H9 (cell line): ENCODE measurements at regions not wholly inside any gene's neighbourhood (a gene's known extent, or its start where the extent isn't known, plus 50 kb on each side); places are given as distances from the start of the nearest gene placed in this dataset.

ENCODE experiments used
- DNase-seq: peaks from one replicate; pipeline ENCODE4 v3.0.0-alpha.2; 2017
- H2AFZ ChIP-seq: one replicate; pipeline ENCODE4 v1.6.1; 2013; ENCODE audit warnings: mild to moderate bottlenecking, low read length, control low read depth, moderate library complexity
- H2AK5ac ChIP-seq: 2 replicates; pipeline ENCODE4 v1.6.1; 2013; ENCODE audit warnings: low read length, control low read depth, mixed read lengths; ENCODE audit not compliant: insufficient read length
- H2BK120ac ChIP-seq: one replicate; pipeline ENCODE4 v1.6.1; 2013; ENCODE audit warnings: low read depth, mild to moderate bottlenecking, low read length, control low read depth, inconsistent platforms; ENCODE audit not compliant: poor library complexity, severe bottlenecking
- H2BK12ac ChIP-seq: 2 replicates; pipeline ENCODE4 v1.6.1; 2013; ENCODE audit warnings: low read length, control low read depth, mixed read lengths, low read depth; ENCODE audit not compliant: insufficient read length
- H2BK15ac ChIP-seq: 2 replicates; pipeline ENCODE4 v1.6.1; 2013; ENCODE audit warnings: low read depth, low read length, control low read depth
- H2BK20ac ChIP-seq: one replicate; pipeline ENCODE4 v1.6.1; 2013; ENCODE audit warnings: low read depth, mild to moderate bottlenecking, low read length, control low read depth, inconsistent platforms; ENCODE audit not compliant: poor library complexity, severe bottlenecking
- H2BK5ac ChIP-seq: 2 replicates; pipeline ENCODE4 v1.6.1; 2013; ENCODE audit warnings: low read length, control low read depth, mixed read lengths; ENCODE audit not compliant: insufficient read length
- H3K14ac ChIP-seq: 2 replicates; pipeline ENCODE4 v1.6.1; 2013; ENCODE audit warnings: low read length, control low read depth; ENCODE audit not compliant: insufficient read depth
- H3K18ac ChIP-seq: 2 replicates; pipeline ENCODE4 v1.6.1; 2013; ENCODE audit warnings: low read depth, mild to moderate bottlenecking, mixed read lengths, low read length, control low read depth; ENCODE audit not compliant: insufficient read length
- H3K23ac ChIP-seq: 2 replicates; pipeline ENCODE4 v1.6.1; 2013; ENCODE audit warnings: low read length, control low read depth, mixed read lengths, low read depth; ENCODE audit not compliant: insufficient read length
- H3K23me2 ChIP-seq: 2 replicates; pipeline ENCODE4 v1.6.1; 2013; ENCODE audit warnings: low read depth, mild to moderate bottlenecking, mixed read lengths, low read length, control low read depth; ENCODE audit not compliant: insufficient read length, poor library complexity, severe bottlenecking
- H3K27ac ChIP-seq: 2 replicates; pipeline ENCODE4 v1.5.1; 2013; ENCODE audit warnings: low read length, control low read depth, mixed read lengths, low read depth; ENCODE audit not compliant: insufficient read length
- H3K27me3 ChIP-seq: 2 replicates; pipeline ENCODE4 v1.6.1; 2013; ENCODE audit warnings: low read length, control low read depth, inconsistent platforms; ENCODE audit not compliant: insufficient read depth
- H3K4ac ChIP-seq: 2 replicates; pipeline ENCODE4 v1.6.1; 2013; ENCODE audit warnings: low read depth, mild to moderate bottlenecking, control low read depth, inconsistent platforms, low read length, moderate library complexity
- H3K4me1 ChIP-seq: 2 replicates; pipeline ENCODE4 v1.6.1; 2013; ENCODE audit warnings: low read length, control low read depth, inconsistent platforms; ENCODE audit not compliant: insufficient read depth
- H3K4me2 ChIP-seq: 2 replicates; pipeline ENCODE4 v1.6.1; 2013; ENCODE audit warnings: low read length, control low read depth, mixed read lengths; ENCODE audit not compliant: insufficient read length, insufficient read depth
- H3K56ac ChIP-seq: 2 replicates; pipeline ENCODE4 v1.6.1; 2013; ENCODE audit warnings: low read depth, mild to moderate bottlenecking, mixed read lengths, low read length, control low read depth; ENCODE audit not compliant: insufficient read length
- H3K79me1 ChIP-seq: 2 replicates; pipeline ENCODE4 v1.6.1; 2013; ENCODE audit warnings: low read depth, mild to moderate bottlenecking, moderate library complexity, low read length, control low read depth, inconsistent platforms; ENCODE audit not compliant: insufficient read depth, poor library complexity, severe bottlenecking
- H3K79me2 ChIP-seq: 2 replicates; pipeline ENCODE4 v1.6.1; 2013; ENCODE audit warnings: low read length, control low read depth, inconsistent platforms; ENCODE audit not compliant: insufficient read depth
- H3K9ac ChIP-seq: 2 replicates; pipeline ENCODE4 v1.6.1; 2013; ENCODE audit warnings: low read length, control low read depth, mixed read lengths; ENCODE audit not compliant: insufficient read length; ENCODE audit errors: extremely low read depth
- H3K9me3 ChIP-seq: one replicate; pipeline ENCODE4 v1.6.1; 2013; ENCODE audit warnings: low read depth, low read length, inconsistent platforms; ENCODE audit not compliant: control insufficient read depth
- H3T11ph ChIP-seq: one replicate; pipeline ENCODE4 v1.6.1; 2013; ENCODE audit warnings: mild to moderate bottlenecking, low read length, control low read depth, inconsistent platforms
- H4K20me1 ChIP-seq: one replicate; pipeline ENCODE4 v1.6.1; 2013; ENCODE audit not compliant: control insufficient read depth, insufficient read length, insufficient read depth
- H4K5ac ChIP-seq: 2 replicates; pipeline ENCODE4 v1.6.1; 2013; ENCODE audit warnings: low read depth, mild to moderate bottlenecking, mixed read lengths, low read length, control low read depth; ENCODE audit not compliant: insufficient read length
- H4K8ac ChIP-seq: replicated peaks from 2 replicates; pipeline ENCODE4 v1.6.1; 2013; ENCODE audit warnings: low read length, control low read depth, mixed read lengths, low read depth; ENCODE audit not compliant: insufficient read length
- H4K91ac ChIP-seq: 2 replicates; pipeline ENCODE4 v1.6.1; 2013; ENCODE audit warnings: low read depth, mild to moderate bottlenecking, moderate library complexity, mixed read lengths, low read length, control low read depth; ENCODE audit not compliant: insufficient read length
- H3K27ac Mint-ChIP-seq, 3 experiments: 2 replicates in 2 of 3; 3 replicates in 1 of 3; pipeline ENCODE4 v1.8.0; 2020 to 2021; ENCODE audit warnings: mixed read lengths in 3 of 3, mild to moderate bottlenecking in 1 of 3, moderate library complexity in 1 of 3
- H3K27me3 Mint-ChIP-seq: 2 replicates; pipeline ENCODE4 v1.8.0; 2021; ENCODE audit warnings: low read depth, mild to moderate bottlenecking, moderate library complexity, mixed read lengths
- H3K36me3 Mint-ChIP-seq, 3 experiments: 2 replicates in 2 of 3; 3 replicates in 1 of 3; pipeline ENCODE4 v1.8.0; 2020 to 2021; ENCODE audit warnings: low read depth in 3 of 3, mixed read lengths in 3 of 3; ENCODE audit not compliant: insufficient read depth in 1 of 3
- H3K4me1 Mint-ChIP-seq, 2 experiments: 2 replicates each; pipeline ENCODE4 v1.8.0; 2020; ENCODE audit warnings: mixed read lengths in 2 of 2
- H3K4me3 Mint-ChIP-seq, 2 experiments: 2 replicates in 1 of 2; 3 replicates in 1 of 2; pipeline ENCODE4 v1.8.0; 2020 to 2021; ENCODE audit warnings: mild to moderate bottlenecking in 2 of 2, mixed read lengths in 2 of 2, moderate library complexity in 1 of 2
- H3K9me3 Mint-ChIP-seq, 2 experiments: 2 replicates in 1 of 2; 3 replicates in 1 of 2; pipeline ENCODE4 v1.8.0; 2020; ENCODE audit warnings: mild to moderate bottlenecking in 2 of 2, mixed read lengths in 2 of 2, moderate library complexity in 1 of 2
- WGBS: extraction: QIAGEN DNeasy Blood & Tissue Kit; methylation state at CpG from one replicate; pipeline ENCODE4 v1.1.7; 2013; ENCODE audit warnings: missing lambda C conversion rate, low lambda C conversion rate, mixed read lengths; ENCODE audit not compliant: insufficient read length; ENCODE audit errors: extremely low coverage; 5-methylcytosine and 5-hydroxymethylcytosine counted together
- TF ChIP-seq, protein P1 (sequence below): fragments of 200-600 bp; sonication (generic); conservative IDR thresholded peaks from 3 replicates; pipeline ENCODE4 v1.8.0; 2021; ENCODE audit warnings: antibody characterized with exemption, mild to moderate bottlenecking

DNA sequence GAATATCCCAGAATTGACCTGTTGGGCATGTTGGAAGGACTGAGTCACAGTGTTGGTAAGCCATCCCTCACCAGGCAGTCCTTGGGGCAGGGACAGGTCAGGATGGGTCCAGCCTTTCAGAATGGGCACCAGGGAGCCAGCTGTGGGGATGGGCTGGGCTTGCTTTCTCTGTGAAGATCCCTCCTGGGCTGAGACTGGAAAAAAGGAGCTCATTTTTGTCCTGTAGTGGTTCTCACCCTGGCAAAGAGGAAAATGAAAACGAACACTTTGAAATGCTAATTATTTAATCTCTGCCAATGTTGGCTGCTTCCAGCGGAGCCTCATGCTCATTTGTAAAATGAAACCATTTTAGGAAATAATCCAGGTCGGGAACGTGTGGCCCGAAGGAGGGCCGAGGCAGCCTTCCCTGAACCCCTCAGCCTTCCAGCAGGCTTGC lies 237.5 kb upstream of the SALL1 start:
- no CpG with 5 or more reads among the region's 6 CpGs for WGBS

More for the DNA sequence above, 237.5 kb upstream of the SALL1 start:
- Histone ChIP-seq H3K27me3 (no peaks in the 10 kb centered on the region), H2BK120ac (no peak overlapping the region), H3K4me1 (peaks cover 21% of the 10 kb centered on the region; the same call in 1 of the 2 replicates), H2BK12ac (no peak overlapping the region), H3K79me1 (no peaks in the 10 kb centered on the region), H3K79me2 (no peaks in the 10 kb centered on the region), H3K27ac (no peak overlapping the region), H3K4me2 (no peak overlapping the region), H2BK20ac (no peak overlapping the region), H4K91ac (no peak overlapping the region), H3K23ac (no peak overlapping the region), H3K23me2 (no peaks in the 10 kb centered on the region), H4K5ac (no peak overlapping the region), H3K9ac (no peak overlapping the region), H4K8ac (no peak overlapping the region), H3K56ac (no peak overlapping the region), H3T11ph (no peak overlapping the region), H2BK15ac (no peak overlapping the region), H4K20me1 (no peaks in the 10 kb centered on the region), H2AK5ac (no peak overlapping the region), H3K4ac (no peak overlapping the region), H3K14ac (no peak overlapping the region), H3K18ac (no peak overlapping the region), H2AFZ (no peak overlapping the region), H2BK5ac (no peak overlapping the region), H3K9me3 (no peaks in the 10 kb centered on the region)
- Mint-ChIP-seq H3K36me3 (peaks cover 8 to 21% (median 9%) of the 10 kb centered on the region in 3 experiments; a peak in 6 of 7 replicates), H3K4me1 (peaks cover 73 to 74% of the 10 kb centered on the region in 2 experiments), H3K27me3 (peaks cover 1% of the 10 kb centered on the region; the same call in 1 of the 2 replicates), H3K27ac (no peak overlapping the region), H3K9me3 (peaks cover 6 to 17% of the 10 kb centered on the region in 2 experiments), H3K4me3 (no peak overlapping the region)
- TF ChIP-seq, protein P1, sequence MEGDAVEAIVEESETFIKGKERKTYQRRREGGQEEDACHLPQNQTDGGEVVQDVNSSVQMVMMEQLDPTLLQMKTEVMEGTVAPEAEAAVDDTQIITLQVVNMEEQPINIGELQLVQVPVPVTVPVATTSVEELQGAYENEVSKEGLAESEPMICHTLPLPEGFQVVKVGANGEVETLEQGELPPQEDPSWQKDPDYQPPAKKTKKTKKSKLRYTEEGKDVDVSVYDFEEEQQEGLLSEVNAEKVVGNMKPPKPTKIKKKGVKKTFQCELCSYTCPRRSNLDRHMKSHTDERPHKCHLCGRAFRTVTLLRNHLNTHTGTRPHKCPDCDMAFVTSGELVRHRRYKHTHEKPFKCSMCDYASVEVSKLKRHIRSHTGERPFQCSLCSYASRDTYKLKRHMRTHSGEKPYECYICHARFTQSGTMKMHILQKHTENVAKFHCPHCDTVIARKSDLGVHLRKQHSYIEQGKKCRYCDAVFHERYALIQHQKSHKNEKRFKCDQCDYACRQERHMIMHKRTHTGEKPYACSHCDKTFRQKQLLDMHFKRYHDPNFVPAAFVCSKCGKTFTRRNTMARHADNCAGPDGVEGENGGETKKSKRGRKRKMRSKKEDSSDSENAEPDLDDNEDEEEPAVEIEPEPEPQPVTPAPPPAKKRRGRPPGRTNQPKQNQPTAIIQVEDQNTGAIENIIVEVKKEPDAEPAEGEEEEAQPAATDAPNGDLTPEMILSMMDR, result no peak
- DNase-seq, result no peak
